ENCODE measurements at regions not wholly inside any gene's neighbourhood (a gene's known extent, or its start where the extent isn't known, plus 50 kb on each side); places are given as distances from the start of the nearest gene placed in this dataset.

DNA sequence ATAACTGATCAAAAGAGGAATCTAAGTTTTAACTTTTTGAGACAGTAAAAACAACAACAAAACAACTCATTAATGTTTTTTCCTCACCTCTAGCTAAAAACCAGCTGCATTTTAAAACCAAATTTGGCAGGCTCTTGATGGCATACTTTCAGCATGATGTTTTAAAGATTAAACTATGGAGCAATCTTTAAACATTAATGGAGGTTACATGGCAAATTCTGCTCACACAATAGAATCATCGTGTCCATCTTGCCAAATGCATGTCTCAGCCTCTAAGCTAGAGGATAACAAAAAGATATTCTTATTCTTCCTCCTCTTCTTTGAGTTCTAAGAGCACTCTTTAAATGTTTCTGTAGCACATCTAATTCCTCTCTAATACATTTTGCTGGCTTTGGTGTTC is 579.8 kb upstream of the PKN2 start:
- H3K4me3 ChIP-seq (ENCODE audit: low read depth, poor library complexity, severe bottlenecking): no peak overlapping the region
- TF ChIP-seq, protein P1, sequence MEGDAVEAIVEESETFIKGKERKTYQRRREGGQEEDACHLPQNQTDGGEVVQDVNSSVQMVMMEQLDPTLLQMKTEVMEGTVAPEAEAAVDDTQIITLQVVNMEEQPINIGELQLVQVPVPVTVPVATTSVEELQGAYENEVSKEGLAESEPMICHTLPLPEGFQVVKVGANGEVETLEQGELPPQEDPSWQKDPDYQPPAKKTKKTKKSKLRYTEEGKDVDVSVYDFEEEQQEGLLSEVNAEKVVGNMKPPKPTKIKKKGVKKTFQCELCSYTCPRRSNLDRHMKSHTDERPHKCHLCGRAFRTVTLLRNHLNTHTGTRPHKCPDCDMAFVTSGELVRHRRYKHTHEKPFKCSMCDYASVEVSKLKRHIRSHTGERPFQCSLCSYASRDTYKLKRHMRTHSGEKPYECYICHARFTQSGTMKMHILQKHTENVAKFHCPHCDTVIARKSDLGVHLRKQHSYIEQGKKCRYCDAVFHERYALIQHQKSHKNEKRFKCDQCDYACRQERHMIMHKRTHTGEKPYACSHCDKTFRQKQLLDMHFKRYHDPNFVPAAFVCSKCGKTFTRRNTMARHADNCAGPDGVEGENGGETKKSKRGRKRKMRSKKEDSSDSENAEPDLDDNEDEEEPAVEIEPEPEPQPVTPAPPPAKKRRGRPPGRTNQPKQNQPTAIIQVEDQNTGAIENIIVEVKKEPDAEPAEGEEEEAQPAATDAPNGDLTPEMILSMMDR (IDR thresholded peaks at IDR 0.05): no peak
- no peak for TF ChIP-seq POLR2A (IDR thresholded peaks at IDR 0.05)
- no peak for DNase-seq (ENCODE audit: low spot score in 2 of 2)
- WGBS, 2 donors: 27 to 44% methylated on average over 1 of the region's 1 CpG
- intact Hi-C loops (cut with DNase I; ENCODE audit: low total_unique reads): no loop called here

DNA sequence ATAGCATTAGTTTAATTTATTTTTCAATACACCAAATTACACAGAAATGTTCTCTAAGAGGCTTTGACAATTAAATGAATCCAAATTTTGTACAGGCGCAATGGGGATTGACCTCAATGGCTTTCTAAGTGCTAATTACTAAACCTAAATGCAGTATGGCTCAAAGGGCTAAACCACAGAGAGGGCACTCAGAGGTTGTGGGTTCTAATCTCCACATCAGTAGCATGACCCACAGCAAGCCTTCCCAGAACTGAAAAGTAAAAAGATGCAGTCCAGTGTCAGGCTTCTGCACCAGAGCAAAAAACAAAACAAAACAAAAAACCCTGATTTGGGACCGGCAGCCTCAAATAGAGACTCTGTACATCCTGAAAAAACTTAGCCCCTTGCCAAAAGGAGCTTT is 579.2 kb upstream of the PKN2 start:
- DNase-seq (ENCODE audit: low spot score in 2 of 2): no peak
- TF ChIP-seq POLR2A (IDR thresholded peaks at IDR 0.05): no peak
- TF ChIP-seq, protein P1 (IDR thresholded peaks at IDR 0.05): no peak
- WGBS, 2 donors: 85 to 94% methylated on average over 2 of the region's 2 CpGs
- intact Hi-C loops (cut with DNase I; ENCODE audit: low total_unique reads): no loop called here
- H3K4me3 ChIP-seq (ENCODE audit: low read depth, poor library complexity, severe bottlenecking): no peak overlapping the region

DNA sequence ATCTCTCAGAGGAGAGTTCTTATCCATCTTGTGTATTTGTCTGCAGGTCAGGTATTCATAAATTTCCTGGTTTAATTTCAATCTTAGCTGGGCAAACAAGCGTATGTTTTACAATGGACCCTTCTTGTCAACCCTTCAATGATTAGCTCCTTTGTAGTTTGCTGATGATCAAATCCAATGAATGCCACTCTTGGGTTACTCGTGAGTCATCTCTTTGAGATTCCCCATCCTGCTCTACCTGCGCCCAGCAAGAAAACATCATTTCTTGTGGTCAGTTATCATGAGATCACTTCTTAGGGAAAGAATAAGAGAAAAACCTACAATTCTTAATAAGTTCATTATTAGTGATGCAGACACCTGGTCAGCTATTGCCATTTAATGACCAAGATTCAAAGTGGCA is 572.3 kb upstream of the PKN2 start:
- WGBS, 2 donors: 91 to 95% methylated on average over 3 of the region's 3 CpGs
- no peak for DNase-seq (ENCODE audit: low spot score in 2 of 2)
- intact Hi-C loops (cut with DNase I; ENCODE audit: low total_unique reads): no loop called here
- no peak overlapping the region for H3K4me3 ChIP-seq (ENCODE audit: low read depth, poor library complexity, severe bottlenecking)
- TF ChIP-seq, protein P1 (IDR thresholded peaks at IDR 0.05): no peak
- TF ChIP-seq POLR2A (IDR thresholded peaks at IDR 0.05): no peak

DNA sequence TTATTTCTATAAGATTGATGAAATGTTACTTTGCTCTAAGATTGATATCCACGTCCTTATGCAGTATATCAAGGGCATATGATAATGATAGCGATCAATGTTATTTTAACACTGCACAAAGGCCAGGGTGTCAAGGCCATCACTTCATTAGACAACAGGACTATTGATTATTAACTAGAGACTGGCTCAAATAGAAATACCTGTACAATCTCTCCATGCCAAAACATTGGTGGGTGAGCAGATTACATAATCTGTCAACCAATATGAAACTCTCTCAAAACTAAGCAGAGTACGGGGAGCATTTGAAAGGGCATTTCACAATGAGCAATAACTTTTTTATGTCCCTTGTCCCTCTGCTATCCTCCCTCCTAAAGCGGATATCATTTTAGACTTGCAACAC is 566.5 kb upstream of the PKN2 start:
- no peak overlapping the region for H3K4me3 ChIP-seq (ENCODE audit: low read depth, poor library complexity, severe bottlenecking)
- no peak for TF ChIP-seq POLR2A (IDR thresholded peaks at IDR 0.05)
- TF ChIP-seq, protein P1 (IDR thresholded peaks at IDR 0.05): no peak
- intact Hi-C loops (cut with DNase I; ENCODE audit: low total_unique reads): no loop called here
- no peak for DNase-seq (ENCODE audit: low spot score in 2 of 2)
- 87 to 88% methylated on average over 4 of the region's 4 CpGs for WGBS, 2 donors

DNA sequence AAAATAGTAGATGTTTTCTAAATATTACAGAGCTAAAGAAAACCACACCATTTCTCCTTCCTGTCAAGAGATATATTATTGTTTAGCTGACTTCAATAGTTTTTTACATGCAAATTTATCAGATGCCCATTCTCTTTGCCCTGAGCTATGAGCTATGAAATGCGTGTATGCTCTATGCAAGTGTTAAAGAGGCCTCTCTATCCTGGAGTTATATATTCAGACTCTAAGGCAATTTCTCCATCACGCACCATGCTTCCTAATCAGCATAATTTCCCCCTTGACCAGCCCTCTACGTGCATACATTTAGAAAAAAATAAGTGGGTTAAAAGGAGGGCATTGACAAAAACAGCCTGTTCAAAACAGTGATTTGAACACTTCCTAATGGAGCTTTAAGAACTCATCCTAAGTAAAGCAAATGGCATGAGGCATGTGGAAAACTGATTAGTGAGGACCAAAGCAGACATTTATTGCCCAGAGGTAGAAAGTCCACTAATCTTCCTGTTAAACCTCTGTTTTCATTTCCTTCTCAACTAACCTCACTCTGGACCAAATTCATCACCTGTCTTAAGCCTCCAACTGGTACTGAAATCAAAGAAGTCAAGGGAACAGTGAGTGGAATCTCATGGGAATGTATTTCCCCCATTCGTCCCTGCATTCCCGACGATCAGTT is 565.8 kb upstream of the PKN2 start:
- intact Hi-C loops (cut with DNase I; ENCODE audit: low total_unique reads): no loop called here
- H3K4me3 ChIP-seq (ENCODE audit: low read depth, poor library complexity, severe bottlenecking): no peak overlapping the region
- no peak for DNase-seq (ENCODE audit: low spot score in 2 of 2)
- 74 to 78% methylated on average over 6 of the region's 6 CpGs for WGBS, 2 donors
- TF ChIP-seq, protein P1 (IDR thresholded peaks at IDR 0.05): no peak
- TF ChIP-seq POLR2A (IDR thresholded peaks at IDR 0.05): no peak

DNA sequence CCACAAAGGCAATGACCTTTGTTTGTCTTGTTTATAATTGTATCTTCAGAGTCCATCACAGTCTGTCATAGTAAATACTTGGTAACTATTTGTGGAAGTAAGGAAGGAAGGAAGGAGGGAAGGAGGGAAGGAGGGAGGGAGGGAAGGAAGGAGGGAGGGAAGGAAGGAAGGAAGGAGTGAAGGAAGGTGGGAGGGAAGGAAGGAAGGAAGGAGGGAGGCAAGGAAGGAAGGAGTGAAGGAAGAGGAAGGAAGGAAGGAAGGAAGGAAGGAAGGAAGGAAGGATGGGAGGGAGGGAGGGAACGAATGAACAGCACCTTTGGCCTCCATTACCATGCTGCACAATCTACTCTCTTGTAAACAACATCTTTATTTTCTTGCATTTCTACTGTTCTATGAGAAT is 559.5 kb upstream of the PKN2 start:
- WGBS, 2 donors: 66 to 68% methylated on average over 1 of the region's 1 CpG

More for the DNA sequence above, 559.5 kb upstream of the PKN2 start:
- TF ChIP-seq, protein P1 (IDR thresholded peaks at IDR 0.05): no peak
- no peak for TF ChIP-seq POLR2A (IDR thresholded peaks at IDR 0.05)
- intact Hi-C loops (cut with DNase I; ENCODE audit: low total_unique reads): no loop called here
- no peak for DNase-seq (ENCODE audit: low spot score in 2 of 2)
- H3K4me3 ChIP-seq (ENCODE audit: low read depth, poor library complexity, severe bottlenecking): no peak overlapping the region

Data from lower leg skin (tissue), 4 donors.